Stimulated activated CD4-positive, alpha-beta T cell treated with anti-CD3 and anti-CD28 coated beads, Interleukin-4, amount 100 ng/mL, for 4 hours (primary cell): ENCODE measurements at regions not wholly inside any gene's neighbourhood (a gene's known extent, or its start where the extent isn't known, plus 50 kb on each side); places are given as distances from the start of the nearest gene placed in this dataset.

Experiments
- DNase-seq, 2 experiments: peaks; one replicate each; pipeline ENCODE4 v3.0.0-alpha.2; 2020

GRCh38 chr9:99592834-99593574 is 228.7 kb upstream of the NR4A3 start:
- no peak for DNase-seq

- no peak for DNase-seq
Measured at GRCh38 chr9:99593610-99594009, 228.1 kb upstream of the NR4A3 start.

- no peak for DNase-seq
Measured at GRCh38 chr9:99594056-99594780, 227.5 kb upstream of the NR4A3 start.

DNA sequence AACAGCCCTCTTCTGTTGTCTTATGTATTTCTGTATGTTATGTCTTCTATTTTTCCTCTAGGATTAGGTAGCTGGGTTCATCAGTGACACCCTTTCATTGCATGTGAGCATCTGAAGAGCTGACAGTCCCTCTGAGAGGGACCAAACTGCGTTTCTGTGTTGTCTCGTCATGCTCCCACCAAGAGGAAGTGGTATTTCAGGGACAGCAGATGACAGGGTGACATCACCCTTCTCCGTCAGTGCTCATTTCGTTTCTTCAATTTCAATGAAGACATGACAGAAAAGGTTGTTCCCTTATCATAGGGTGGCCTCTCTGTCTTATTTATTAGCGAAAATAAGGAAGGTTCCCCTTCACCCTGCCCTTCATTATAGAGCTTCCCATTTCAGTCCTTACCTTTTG is 225.9 kb upstream of the NR4A3 start:
- DNase-seq, result no peak

DNA sequence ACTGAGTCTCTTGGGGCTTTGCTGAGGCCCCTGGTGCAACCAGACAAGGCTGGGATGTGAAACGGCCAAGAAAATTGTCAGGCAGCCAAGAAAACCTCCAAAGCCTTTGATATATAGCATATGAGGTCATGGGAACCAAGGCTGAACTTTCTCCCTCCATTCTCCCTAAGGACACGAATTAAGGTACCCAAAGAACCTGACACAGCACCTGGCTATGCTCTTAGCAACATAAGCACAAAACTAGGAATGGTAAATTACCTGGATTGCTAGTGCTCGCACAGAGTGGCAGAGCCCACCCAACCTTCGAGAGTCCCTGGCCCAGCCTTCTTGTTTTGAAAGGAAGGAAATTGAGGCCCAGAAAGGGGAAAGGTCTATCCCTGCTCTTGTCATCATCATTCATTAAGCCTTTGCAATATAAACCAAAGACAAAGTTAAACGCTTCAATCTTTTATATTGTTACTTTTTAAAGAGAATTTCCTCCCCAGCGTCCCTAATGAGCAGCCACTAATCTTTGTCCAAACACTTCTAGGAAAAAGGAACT is 220.0 kb upstream of the NR4A3 start:
- no peak for DNase-seq

DNA sequence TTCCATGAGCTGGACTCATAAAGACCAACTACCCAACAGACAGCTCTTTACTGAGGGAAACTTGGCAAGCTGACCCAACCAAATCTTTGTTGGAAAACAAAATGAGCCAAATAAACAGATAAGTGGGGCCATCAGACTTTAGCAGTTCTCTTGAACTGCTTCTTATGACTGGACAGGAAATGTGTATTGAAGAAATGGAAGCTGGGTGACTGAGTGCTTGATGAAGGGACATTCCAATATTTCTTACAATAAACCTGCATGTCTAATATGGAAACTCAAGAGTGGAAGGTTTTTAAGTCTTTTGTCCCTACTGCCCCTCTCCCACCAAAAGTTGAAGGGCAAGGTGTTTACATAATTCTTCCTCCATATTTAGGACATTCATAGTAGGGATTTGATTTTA is 218.8 kb upstream of the NR4A3 start:
- DNase-seq, result no peak

- no peak for DNase-seq
Measured at GRCh38 chr9:99605016-99605743, 216.5 kb upstream of the NR4A3 start.

DNA sequence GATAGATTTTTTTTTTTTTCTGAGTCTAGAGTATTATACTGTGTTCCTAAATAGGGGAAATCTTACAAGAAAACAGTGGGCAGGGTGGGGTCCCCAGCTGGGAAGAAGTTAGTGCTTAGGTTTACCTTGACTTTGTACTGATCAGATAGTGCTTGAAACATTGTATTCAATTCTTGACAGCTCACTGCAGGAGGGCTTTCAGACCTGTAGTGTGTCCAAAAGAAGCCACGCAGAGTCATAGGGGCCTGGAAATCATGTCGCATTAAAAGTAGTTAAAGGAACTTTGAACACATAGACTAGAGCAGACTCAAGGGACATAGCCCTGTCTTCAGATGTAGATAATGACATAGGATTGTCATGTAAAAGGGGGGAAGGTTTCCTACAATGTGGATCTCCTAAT is 215.4 kb upstream of the NR4A3 start:
- DNase-seq, result no peak

- no peak for DNase-seq
Measured at GRCh38 chr9:99606957-99607356, 214.7 kb upstream of the NR4A3 start.

DNA sequence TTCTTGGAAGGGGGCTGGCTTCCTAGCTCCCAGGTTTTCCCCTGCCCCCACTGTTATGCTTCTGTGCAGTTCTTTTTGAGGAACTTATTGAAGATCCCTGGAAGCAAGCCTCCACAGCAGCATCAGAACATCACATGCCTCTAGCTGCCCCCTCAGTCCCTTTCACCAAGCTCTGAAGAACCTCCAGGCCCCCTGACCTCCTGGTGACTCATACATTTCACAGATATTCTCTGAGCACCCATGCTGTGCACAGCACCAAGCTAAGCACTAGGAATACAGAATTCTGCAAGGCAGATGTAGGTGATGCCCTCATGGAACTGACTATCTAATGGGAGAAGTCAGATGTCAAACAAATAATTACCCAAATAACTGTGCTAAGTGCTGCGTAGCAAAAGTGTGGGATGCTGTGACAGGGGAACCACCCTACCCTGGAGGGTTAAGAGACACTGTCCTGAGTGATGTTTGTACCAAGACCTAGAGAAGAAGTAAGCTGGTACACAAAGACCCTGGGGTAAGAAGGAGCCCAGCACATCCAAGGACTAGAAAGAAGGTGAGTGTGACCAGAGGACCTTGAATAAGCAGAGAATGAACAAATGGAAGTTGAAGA is 213.7 kb upstream of the NR4A3 start:
- DNase-seq, result no peak

- DNase-seq, result no peak
Measured at GRCh38 chr9:99614341-99614740, 207.3 kb upstream of the NR4A3 start.

DNA sequence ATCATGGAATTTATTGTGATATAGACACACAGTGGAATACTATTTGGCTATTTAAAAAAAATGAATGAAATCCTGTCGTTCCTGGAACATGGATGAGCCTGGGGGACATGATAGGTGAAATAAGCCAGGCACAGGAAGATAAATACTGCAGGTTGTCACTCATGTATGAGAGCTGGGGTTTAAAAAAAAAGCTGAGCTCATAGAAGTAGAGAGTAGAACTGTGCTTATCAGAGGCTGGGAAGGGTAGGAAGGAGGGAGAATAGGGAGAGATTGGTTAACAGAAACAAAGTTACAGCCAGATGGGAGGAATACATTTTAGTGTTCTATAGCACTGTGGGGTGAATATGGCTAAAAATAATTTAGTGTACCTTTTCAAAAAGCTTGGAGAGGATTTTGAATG is 200.6 kb upstream of the NR4A3 start:
- DNase-seq, result no peak

- no peak for DNase-seq
Measured at GRCh38 chr9:99622679-99623078, 199.0 kb upstream of the NR4A3 start.

DNA sequence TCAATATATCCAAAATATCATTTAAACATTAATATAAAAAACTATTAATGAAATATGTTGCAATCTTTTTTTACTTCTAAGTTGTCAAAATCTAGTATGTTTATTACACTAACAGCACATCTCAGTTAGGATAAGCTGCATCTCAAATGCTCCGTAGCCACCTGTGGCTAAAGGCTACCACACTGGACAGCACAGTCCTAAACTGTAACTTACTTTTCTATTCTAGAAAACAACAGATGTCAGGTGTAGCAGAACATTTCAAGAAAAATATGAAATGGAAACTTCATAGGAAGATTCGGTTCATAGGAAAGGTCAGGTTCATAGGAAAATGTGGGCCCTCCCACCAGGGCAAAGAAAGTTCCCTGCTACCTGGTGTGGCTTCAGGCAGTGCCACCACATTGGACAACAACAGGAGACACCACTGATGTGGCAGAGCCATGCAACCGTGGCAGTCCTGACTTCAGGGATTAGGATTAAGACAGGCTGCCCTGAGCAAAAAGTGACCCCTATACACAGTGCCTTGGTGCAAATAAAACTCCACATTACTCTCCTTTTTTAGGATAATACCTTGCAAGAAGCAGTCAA is 197.8 kb upstream of the NR4A3 start:
- DNase-seq, result no peak

- no peak for DNase-seq
Measured at GRCh38 chr9:99624499-99625233, 197.0 kb upstream of the NR4A3 start.

GRCh38 chr9:99626426-99626825 is 195.3 kb upstream of the NR4A3 start:
- no peak for DNase-seq

DNA sequence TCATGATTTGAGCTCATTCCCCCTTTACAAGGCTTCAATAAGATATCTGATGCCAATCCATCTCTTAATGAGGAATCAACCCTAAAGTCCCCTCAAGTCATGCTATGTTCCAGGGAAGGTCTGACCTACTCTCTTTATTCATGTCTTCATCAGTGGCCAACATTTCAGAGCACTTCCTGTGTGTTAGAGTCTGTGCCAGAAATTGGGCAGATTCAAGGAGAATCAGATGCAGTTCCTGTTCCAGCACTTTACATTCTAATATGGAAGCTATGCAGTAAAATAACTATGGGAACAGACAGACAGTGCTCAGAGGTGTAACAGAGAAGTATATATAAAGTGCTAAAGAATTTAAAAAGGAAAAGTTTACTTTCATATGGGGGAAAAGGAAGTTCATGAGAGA is 193.4 kb upstream of the NR4A3 start:
- DNase-seq, result no peak

GRCh38 chr9:99628849-99629620 is 192.7 kb upstream of the NR4A3 start:
- no peak for DNase-seq

DNA sequence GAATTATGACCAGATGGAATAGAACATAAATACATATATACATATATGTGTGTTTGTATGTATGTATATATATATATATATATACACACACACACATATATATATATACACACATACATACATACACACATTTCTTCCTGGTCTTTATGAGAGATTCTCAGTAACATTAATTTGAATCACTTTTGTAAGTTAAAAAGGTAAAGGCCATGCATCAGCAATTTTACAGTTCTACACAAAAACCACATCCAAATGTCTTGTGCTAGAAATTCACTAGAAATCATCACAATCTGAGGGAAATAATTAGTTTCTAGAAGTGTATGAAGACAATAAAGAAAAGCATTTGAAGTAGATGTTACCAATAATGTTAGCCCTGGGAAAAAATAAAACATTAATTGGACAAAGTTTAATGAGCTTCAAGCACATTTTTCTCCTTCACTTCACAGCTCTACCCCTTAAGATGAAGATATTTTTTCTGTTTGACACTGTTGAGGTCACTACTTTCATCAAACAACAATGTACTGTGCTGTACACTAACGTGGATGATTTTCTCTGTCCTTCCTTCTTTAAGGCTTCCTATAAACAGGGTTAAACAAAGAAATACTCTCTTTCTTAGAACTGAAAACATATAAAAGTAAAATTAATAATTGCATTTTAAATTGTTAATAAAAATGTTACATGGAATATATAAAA is 189.2 kb upstream of the NR4A3 start:
- DNase-seq, result no peak

GRCh38 chr9:99633265-99633664 is 188.4 kb upstream of the NR4A3 start:
- no peak for DNase-seq

GRCh38 chr9:99634186-99634585 is 187.5 kb upstream of the NR4A3 start:
- DNase-seq, result no peak
